Testis (tissue), 2 donors: ENCODE measurements at regions not wholly inside any gene's neighbourhood (a gene's known extent, or its start where the extent isn't known, plus 50 kb on each side); places are given as distances from the start of the nearest gene placed in this dataset.

Source experiments
- CTCF ChIP-seq, 3 experiments: fragments of 450-650 bp in 2 of 3; fragments of 200-600 bp in 1 of 3; sonication (generic) in 1 of 3; IDR thresholded peaks; one replicate each; pipeline ENCODE4 v1.5.1; 2016 to 2019; ENCODE audit warnings: antibody characterized with exemption in 3 of 3, mild to moderate bottlenecking in 2 of 3, moderate library complexity in 1 of 3
- POLR2A ChIP-seq: fragments of 450-650 bp; IDR thresholded peaks from one replicate; pipeline ENCODE4 v1.6.1; 2017; ENCODE audit warnings: antibody characterized with exemption, mild to moderate bottlenecking, moderate library complexity

DNA sequence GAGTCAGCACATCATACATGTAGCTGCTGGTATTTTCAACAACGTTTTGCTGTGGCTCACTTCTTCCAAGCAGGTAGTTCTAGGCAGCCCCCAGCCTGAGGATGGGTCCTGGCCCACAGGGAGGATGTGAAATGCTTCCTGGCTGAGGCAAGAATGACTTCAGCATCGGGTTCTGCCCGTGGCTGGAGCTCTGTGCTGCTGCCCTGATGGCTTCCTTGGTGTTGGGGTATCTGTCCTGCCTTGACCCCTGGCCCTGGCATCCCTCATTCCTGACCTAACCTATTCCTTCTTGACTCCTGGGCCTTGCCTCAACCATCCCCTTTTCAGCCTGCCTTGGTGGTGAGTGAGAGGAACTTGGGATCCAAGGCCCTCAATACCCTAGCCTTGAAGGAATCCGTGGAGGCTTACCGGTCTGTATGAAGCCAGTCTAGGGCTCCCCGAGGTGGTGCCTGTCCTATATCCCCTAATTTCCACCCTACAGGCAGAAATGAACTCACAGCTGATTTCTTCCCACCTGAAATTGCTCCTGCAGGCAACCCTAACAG, 300.6 kb downstream of the TLE3 start:
- TF ChIP-seq CTCF (IDR thresholded peaks at IDR 0.05) (no peak), POLR2A (no peak)
